GM12878 (cell line): ENCODE measurements at regions not wholly inside any gene's neighbourhood (a gene's known extent, or its start where the extent isn't known, plus 50 kb on each side); places are given as distances from the start of the nearest gene placed in this dataset.
"Not testable (repeated sequence)": the region's sequence is repeated elsewhere in the genome, so short reads cannot be mapped to it uniquely, and the experiment has no call there.

Experiments
- ATAC-seq: fragments of 200-7000 bp; cut with Tn5 transposase; 3 replicates; pipeline ENCODE4 v1.9.1; 2020; ENCODE audit warnings: mild to moderate bottlenecking, moderate library complexity
- BruUV-seq: library from RNA; stranded (reverse); fragments of 400-500 nt; replicated peaks from 2 replicates; lab custom pipeline; 2021; lab: Mats Ljungman, UMichigan
- CTCF ChIA-PET: fragments of 300-600 bp; sonication (Branson Sonifier 250); formaldehyde crosslinking; extraction: SDS; loops from one replicate; lab custom pipeline; 2021; ENCODE audit warnings: inconsistent platforms; lab: Yijun Ruan, JAX
- POLR2A ChIA-PET: fragments of 350-600 bp; formaldehyde crosslinking; extraction: SDS; loops from one replicate; lab custom pipeline; 2021; ENCODE audit warnings: inconsistent platforms; lab: Charles Lee
- RAD21 ChIA-PET: fragments of 300-600 bp; sonication (Branson Sonifier 250); formaldehyde crosslinking; loops from one replicate; lab custom pipeline; 2023; ENCODE audit warnings: antibody characterized with exemption; ENCODE audit not compliant: unreplicated experiment; lab: Charles Lee
- SMC1A ChIA-PET: fragments of 300-600 bp; sonication (Branson Sonifier 250); formaldehyde crosslinking; loops from one replicate; lab custom pipeline; 2023; ENCODE audit not compliant: unreplicated experiment, uncharacterized antibody; lab: Charles Lee
- DNase-seq: peaks from one replicate; pipeline ENCODE4 v3.0.0-alpha.2; 2011; ENCODE audit warnings: low read depth, low spot score
- FAIRE-seq: peaks from 3 replicates; lab custom pipeline; 2011; peaks lifted over from hg19 to GRCh38; lab: Jason Lieb, UNC
- H2AFZ ChIP-seq: 2 replicates; pipeline ENCODE4 v1.6.0; 2011; ENCODE audit warnings: low read depth, low read length, control low read depth; ENCODE audit not compliant: control insufficient read depth
- H3K27ac ChIP-seq: 2 replicates; pipeline ENCODE4 v1.5.1; 2011; ENCODE audit warnings: control low read depth; ENCODE audit not compliant: control insufficient read depth, insufficient read depth
- H3K27me3 ChIP-seq, 2 experiments: replicated peaks in 1 of 2; 2 replicates each; pipeline versions ENCODE4 v1.6.0 to v1.6.1; 2011; ENCODE audit warnings: low read length in 1 of 2; ENCODE audit not compliant: control insufficient read depth in 2 of 2, insufficient read depth in 2 of 2
- H3K36me3 ChIP-seq, 2 experiments: 2 replicates each; pipeline ENCODE4 v1.5.1; 2011; ENCODE audit warnings: low read length in 1 of 2; ENCODE audit not compliant: control insufficient read depth in 2 of 2, insufficient read depth in 2 of 2
- H3K4me1 ChIP-seq: 2 replicates; pipeline ENCODE4 v1.6.1; 2011; ENCODE audit warnings: mild to moderate bottlenecking, low read length, moderate library complexity, mixed read lengths; ENCODE audit not compliant: control insufficient read depth, insufficient read depth
- H3K4me2 ChIP-seq: 2 replicates; pipeline ENCODE4 v1.6.0; 2011; ENCODE audit warnings: control low read depth; ENCODE audit not compliant: control insufficient read depth, insufficient read depth
- H3K4me3 ChIP-seq: fragments of 200-600 bp; sonication (generic); 2 replicates; pipeline ENCODE4 v1.5.1; 2016
- H3K79me2 ChIP-seq: 2 replicates; pipeline ENCODE4 v1.6.0; 2011; ENCODE audit warnings: low read length; ENCODE audit not compliant: control insufficient read depth, insufficient read depth
- H3K9ac ChIP-seq: 2 replicates; pipeline ENCODE4 v1.8.0; 2011; ENCODE audit warnings: low read length, control low read depth, mixed read lengths; ENCODE audit not compliant: control insufficient read depth, insufficient read depth
- H3K9me3 ChIP-seq: replicated peaks from 3 replicates; pipeline ENCODE4 v1.5.1; 2011; ENCODE audit warnings: mild to moderate bottlenecking, low read length; ENCODE audit not compliant: control insufficient read depth, insufficient read depth
- H4K20me1 ChIP-seq: 2 replicates; pipeline ENCODE4 v1.6.0; 2011; ENCODE audit not compliant: control insufficient read depth, insufficient read depth
- WGBS: methylation state at CpG from one replicate; pipeline ENCODE4 v1.1.6; 2016; ENCODE audit warnings: low lambda C conversion rate; ENCODE audit not compliant: insufficient replicate concordance, insufficient coverage; ENCODE audit errors: missing lambda C conversion rate; 5-methylcytosine and 5-hydroxymethylcytosine counted together
- in situ Hi-C: fragments of 300-500 bp; cut with MboI; formaldehyde crosslinking; loops from 9 replicates; pipeline ENCODE4 v1.14.3; 2018; ENCODE audit warnings: mixed read lengths
- intact Hi-C: fragments of 100-400 bp; cut with micrococcal nuclease; formaldehyde crosslinking; loops from one replicate; pipeline ENCODE4 v1.14.2; 2022; ENCODE audit not compliant: unreplicated experiment

DNA sequence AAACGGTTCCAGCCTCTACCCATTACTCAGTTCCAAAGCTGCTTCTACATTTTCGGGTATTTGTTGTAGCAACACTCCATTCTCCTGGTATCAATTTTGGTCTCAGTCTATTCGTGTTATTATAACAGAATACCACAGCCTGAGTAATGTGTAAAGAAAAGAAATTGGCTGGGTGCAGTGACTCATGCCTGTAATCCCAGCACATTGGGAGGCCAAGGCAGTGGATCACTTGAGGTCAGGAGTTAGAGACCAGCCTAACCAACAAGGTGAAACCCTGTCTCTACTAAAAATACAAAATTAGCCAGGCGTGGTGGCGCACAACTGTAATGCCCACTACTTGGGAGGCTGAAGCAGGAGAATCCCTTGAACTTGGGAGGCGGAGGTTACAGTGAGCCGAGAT lies 213.9 kb downstream of the SPATA31A6 start:
- RAD21 ChIA-PET, H3K27me3 ChIP-seq, CTCF ChIA-PET, BruUV-seq, in situ Hi-C loops, FAIRE-seq, POLR2A ChIA-PET, intact Hi-C loops, H3K9ac ChIP-seq, ATAC-seq, H3K79me2 ChIP-seq, DNase-seq, H3K4me1 ChIP-seq, H3K4me2 ChIP-seq, H3K9me3 ChIP-seq, H3K36me3 ChIP-seq, H2AFZ ChIP-seq, H4K20me1 ChIP-seq, H3K27ac ChIP-seq, H3K4me3 ChIP-seq, SMC1A ChIA-PET: not testable (repeated sequence)
- 33% methylated on average over 7 of the region's 7 CpGs for WGBS

DNA sequence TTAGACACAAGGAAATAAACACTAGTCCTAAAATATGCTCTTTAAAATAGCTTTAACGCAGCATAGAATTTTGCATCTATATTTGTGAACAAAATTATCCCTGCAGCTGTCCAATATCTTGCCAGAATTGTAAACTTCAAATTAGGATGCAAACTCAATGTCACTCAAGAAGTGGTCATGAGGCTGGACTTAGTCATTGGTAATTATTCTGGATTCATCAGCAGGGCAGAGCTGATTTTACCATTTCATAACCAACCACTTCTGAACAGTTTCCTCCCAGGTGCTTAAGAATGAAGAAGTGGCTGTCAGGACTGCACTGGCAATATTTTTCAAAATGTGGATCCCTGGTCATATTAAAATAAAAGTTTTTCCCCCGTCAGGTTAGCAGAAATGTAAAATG lies 219.5 kb downstream of the SPATA31A6 start:
- in situ Hi-C loops, H3K27me3 ChIP-seq, H3K4me3 ChIP-seq, BruUV-seq, DNase-seq, FAIRE-seq, RAD21 ChIA-PET, POLR2A ChIA-PET, H3K27ac ChIP-seq, H2AFZ ChIP-seq, SMC1A ChIA-PET, H3K9me3 ChIP-seq, H3K79me2 ChIP-seq, CTCF ChIA-PET, intact Hi-C loops, H4K20me1 ChIP-seq, H3K36me3 ChIP-seq, H3K4me2 ChIP-seq, H3K4me1 ChIP-seq, ATAC-seq, H3K9ac ChIP-seq: not testable (repeated sequence)
- WGBS: 38% methylated on average over 2 of the region's 2 CpGs

DNA sequence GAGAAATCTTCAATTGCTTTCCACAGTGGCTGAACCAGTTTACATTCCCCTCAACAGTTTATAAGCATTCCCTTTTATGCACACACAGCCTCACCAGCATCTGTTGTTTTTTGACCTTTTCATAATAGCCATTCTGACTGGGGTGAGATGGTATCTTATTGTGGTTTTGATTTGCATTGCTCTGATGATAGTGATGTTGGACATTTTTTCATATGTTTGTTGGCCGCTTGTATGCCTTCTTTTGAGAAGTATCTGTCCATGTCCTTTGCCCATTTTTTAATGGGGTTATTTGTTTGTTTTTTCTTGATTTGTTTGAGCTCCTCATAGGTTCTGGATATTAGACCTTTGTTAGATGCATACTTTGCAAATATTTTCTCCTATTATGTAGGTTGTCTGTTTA lies 226.1 kb downstream of the SPATA31A6 start:
- H3K27me3 ChIP-seq, ATAC-seq, H3K27ac ChIP-seq, in situ Hi-C loops, SMC1A ChIA-PET, H3K9me3 ChIP-seq, H3K9ac ChIP-seq, H3K36me3 ChIP-seq, H3K79me2 ChIP-seq, intact Hi-C loops, DNase-seq, BruUV-seq, CTCF ChIA-PET, FAIRE-seq, H4K20me1 ChIP-seq, RAD21 ChIA-PET, H3K4me3 ChIP-seq, H2AFZ ChIP-seq, POLR2A ChIA-PET, H3K4me2 ChIP-seq, H3K4me1 ChIP-seq: not testable (repeated sequence)
- WGBS: 7% methylated on average over 1 of the region's 1 CpG

DNA sequence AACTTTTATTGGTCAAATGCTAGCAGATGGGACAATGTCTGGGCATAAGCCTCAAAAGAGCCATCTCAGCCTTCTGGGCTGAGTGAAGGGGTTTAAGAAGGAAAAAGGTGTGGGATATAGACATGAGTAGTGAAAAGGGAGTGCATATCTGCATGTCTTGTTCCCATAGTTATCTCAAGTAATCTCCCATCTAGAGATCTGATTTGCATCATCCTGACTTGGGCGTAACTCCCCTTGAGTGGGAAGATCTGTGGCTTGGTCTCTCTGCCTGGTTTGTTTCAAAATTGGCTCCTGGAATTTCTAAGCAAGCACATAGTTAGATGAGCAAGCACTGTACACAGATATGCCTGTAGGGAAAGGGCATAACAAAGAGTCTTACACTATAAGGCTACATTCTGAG lies 228.9 kb downstream of the SPATA31A6 start:
- CTCF ChIA-PET, ATAC-seq, RAD21 ChIA-PET: not testable (repeated sequence)

More for the DNA sequence above, 228.9 kb downstream of the SPATA31A6 start:
- H3K27ac ChIP-seq, H3K9ac ChIP-seq, SMC1A ChIA-PET, H3K36me3 ChIP-seq, H3K4me3 ChIP-seq, H4K20me1 ChIP-seq, POLR2A ChIA-PET, intact Hi-C loops, H2AFZ ChIP-seq, DNase-seq, in situ Hi-C loops, H3K4me1 ChIP-seq, FAIRE-seq, H3K27me3 ChIP-seq, BruUV-seq, H3K79me2 ChIP-seq, H3K4me2 ChIP-seq, H3K9me3 ChIP-seq: not testable (repeated sequence)
- WGBS: 31% methylated on average over 1 of the region's 1 CpG
